ENCODE measurements at regions not wholly inside any gene's neighbourhood (a gene's known extent, or its start where the extent isn't known, plus 50 kb on each side); places are given as distances from the start of the nearest gene placed in this dataset.
"Not testable (repeated sequence)": the region's sequence is repeated elsewhere in the genome, so short reads cannot be mapped to it uniquely, and the experiment has no call there.

DNA sequence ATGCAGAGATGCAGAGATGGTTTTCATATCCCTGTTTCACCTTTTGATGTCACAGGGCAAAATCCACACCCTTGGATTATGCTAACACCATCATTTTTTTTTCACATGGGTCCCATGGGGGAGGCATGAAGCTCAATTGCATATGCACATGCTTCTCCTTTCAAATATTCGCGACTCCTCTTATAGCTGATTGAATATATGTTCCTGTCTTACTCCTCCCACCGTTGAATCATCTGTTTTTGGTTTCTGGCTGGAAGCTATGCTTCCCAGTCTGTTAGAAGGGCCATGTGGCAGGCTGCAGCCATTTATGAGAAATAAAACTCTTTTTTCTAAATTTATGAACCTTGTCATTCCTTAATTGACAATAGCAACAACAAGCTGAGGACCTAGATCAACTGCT, 877.9 kb upstream of the CDH18 start:
- not testable (repeated sequence) for H3K79me2 ChIP-seq (ENCODE audit: control insufficient read depth, insufficient read depth, low read length); H3K4me1 ChIP-seq (ENCODE audit: control insufficient read depth, low read depth, low read length); H2BK15ac ChIP-seq (replicated peaks; ENCODE audit: low read depth); DNase-seq; H3K36me3 ChIP-seq (ENCODE audit: control insufficient read depth, insufficient read depth, low read length); H2AK5ac ChIP-seq (ENCODE audit: low read length); H4K5ac ChIP-seq (ENCODE audit: low read length); H3K23ac ChIP-seq (ENCODE audit: low read length); H3K4ac ChIP-seq (ENCODE audit: low read depth, low read length); H2BK120ac ChIP-seq (ENCODE audit: low read depth, low read length); H3K79me1 ChIP-seq (ENCODE audit: low read length); H3K56ac ChIP-seq (ENCODE audit: low read length); H3K27ac ChIP-seq (ENCODE audit: low read depth, low read length); H3K9ac ChIP-seq (ENCODE audit: low read length); H3K4me2 ChIP-seq (ENCODE audit: low read length); H3K4me3 ChIP-seq (ENCODE audit: low read length); H3K27me3 ChIP-seq (ENCODE audit: insufficient read depth, low read length, poor library complexity); H2BK5ac ChIP-seq (ENCODE audit: low read length); H3K18ac ChIP-seq (ENCODE audit: low read length); H4K8ac ChIP-seq (ENCODE audit: low read depth, low read length)
- no CpG with 5 or more reads among the region's 3 CpGs for WGBS (ENCODE audit: extremely low coverage, insufficient coverage, low lambda C conversion rate)

GRCh38 chr5:20833081-20833627, 845.2 kb upstream of the CDH18 start:
- Histone ChIP-seq H3K56ac (ENCODE audit: low read length) (no peak overlapping the region), H4K8ac (ENCODE audit: low read depth, low read length) (no peak overlapping the region), H3K4me2 (ENCODE audit: low read length) (no peak overlapping the region), H3K4me3 (ENCODE audit: low read length) (no peak overlapping the region), H3K9ac (ENCODE audit: low read length) (no peak overlapping the region), H2AK5ac (ENCODE audit: low read length) (no peak overlapping the region), H3K79me1 (ENCODE audit: low read length) (no peaks in the 10 kb centered on the region), H3K79me2 (ENCODE audit: control insufficient read depth, insufficient read depth, low read length) (no peaks in the 10 kb centered on the region), H3K4ac (ENCODE audit: low read depth, low read length) (no peak overlapping the region), H2BK15ac (replicated peaks; ENCODE audit: low read depth) (no peak overlapping the region), H3K23ac (ENCODE audit: low read length) (no peak overlapping the region), H3K27me3 (ENCODE audit: insufficient read depth, low read length, poor library complexity) (no peaks in the 10 kb centered on the region), H3K36me3 (ENCODE audit: control insufficient read depth, insufficient read depth, low read length) (no peaks in the 10 kb centered on the region), H3K27ac (ENCODE audit: low read depth, low read length) (no peak overlapping the region), H3K4me1 (ENCODE audit: control insufficient read depth, low read depth, low read length) (no peaks in the 10 kb centered on the region), H3K18ac (ENCODE audit: low read length) (no peak overlapping the region), H2BK5ac (ENCODE audit: low read length) (no peak overlapping the region), H2BK120ac (ENCODE audit: low read depth, low read length) (no peak overlapping the region), H4K5ac (ENCODE audit: low read length) (no peak overlapping the region)
- DNase-seq: peak; percentile 6
- no CpG with 5 or more reads among the region's 4 CpGs for WGBS (ENCODE audit: extremely low coverage, insufficient coverage, low lambda C conversion rate)

DNA sequence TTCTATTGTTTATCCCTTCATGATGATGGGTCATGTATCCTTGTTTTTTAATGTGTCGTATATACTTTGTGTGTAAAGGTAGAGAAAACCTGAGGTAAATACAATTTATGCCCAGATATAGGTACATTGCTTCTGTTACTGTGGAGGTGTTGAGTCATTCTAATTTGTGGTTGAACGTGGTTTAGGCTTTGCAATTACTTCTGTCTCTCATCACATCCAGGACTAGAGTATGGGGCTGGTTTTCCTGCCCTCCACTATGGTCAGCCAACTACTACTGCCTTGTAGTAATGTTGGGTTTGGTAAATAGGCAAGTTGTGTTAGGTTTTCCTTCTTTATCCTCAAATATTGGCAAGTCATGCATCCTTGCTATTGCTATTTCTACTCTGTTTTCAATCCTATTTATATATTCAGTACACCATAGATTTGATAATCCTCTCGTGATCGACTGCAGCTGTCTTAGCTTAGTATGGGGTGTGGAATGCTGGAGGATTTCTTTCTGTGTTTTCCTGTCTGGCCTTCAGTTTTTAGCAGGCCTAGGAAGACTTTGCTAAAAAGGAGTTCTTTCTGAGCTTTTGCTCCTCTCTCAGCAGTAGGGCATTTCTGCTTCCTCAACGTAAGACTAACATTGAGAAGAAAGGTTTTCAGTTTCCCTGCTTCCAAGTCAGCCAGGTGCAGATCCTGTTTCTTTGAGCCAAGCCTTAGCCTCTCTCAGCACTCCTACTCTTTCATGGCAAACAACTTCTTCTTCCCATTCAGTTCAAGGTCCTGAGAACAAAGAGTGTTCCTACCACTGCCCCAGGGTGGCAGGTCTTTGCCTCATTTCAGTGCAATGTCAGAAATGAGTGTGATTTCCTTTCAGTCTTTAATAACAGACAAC, 844.4 kb upstream of the CDH18 start:
- Histone ChIP-seq H3K36me3 (ENCODE audit: control insufficient read depth, insufficient read depth, low read length) (no peaks in the 10 kb centered on the region), H3K4ac (ENCODE audit: low read depth, low read length) (no peak overlapping the region), H4K5ac (ENCODE audit: low read length) (no peak overlapping the region), H2BK15ac (replicated peaks; ENCODE audit: low read depth) (no peak overlapping the region), H3K27ac (ENCODE audit: low read depth, low read length) (no peak overlapping the region), H3K18ac (ENCODE audit: low read length) (no peak overlapping the region), H3K4me3 (ENCODE audit: low read length) (no peak overlapping the region), H4K8ac (ENCODE audit: low read depth, low read length) (no peak overlapping the region), H3K9ac (ENCODE audit: low read length) (no peak overlapping the region), H2AK5ac (ENCODE audit: low read length) (no peak overlapping the region), H3K23ac (ENCODE audit: low read length) (no peak overlapping the region), H3K79me1 (ENCODE audit: low read length) (no peaks in the 10 kb centered on the region), H3K4me1 (ENCODE audit: control insufficient read depth, low read depth, low read length) (no peaks in the 10 kb centered on the region), H2BK5ac (ENCODE audit: low read length) (no peak overlapping the region), H3K4me2 (ENCODE audit: low read length) (no peak overlapping the region), H3K56ac (ENCODE audit: low read length) (no peak overlapping the region), H3K79me2 (ENCODE audit: control insufficient read depth, insufficient read depth, low read length) (no peaks in the 10 kb centered on the region), H3K27me3 (ENCODE audit: insufficient read depth, low read length, poor library complexity) (no peaks in the 10 kb centered on the region), H2BK120ac (ENCODE audit: low read depth, low read length) (no peak overlapping the region)
- no peak for DNase-seq
- WGBS (ENCODE audit: extremely low coverage, insufficient coverage, low lambda C conversion rate): no CpG with 5 or more reads among the region's 5 CpGs

- WGBS (ENCODE audit: extremely low coverage, insufficient coverage, low lambda C conversion rate): no CpG with 5 or more reads among the region's 1 CpG
- H3K56ac ChIP-seq (ENCODE audit: low read length); H3K27ac ChIP-seq (ENCODE audit: low read depth, low read length); H3K23ac ChIP-seq (ENCODE audit: low read length); H3K4me2 ChIP-seq (ENCODE audit: low read length); DNase-seq; H3K4me3 ChIP-seq (ENCODE audit: low read length); H3K9ac ChIP-seq (ENCODE audit: low read length); H4K8ac ChIP-seq (ENCODE audit: low read depth, low read length); H3K79me2 ChIP-seq (ENCODE audit: control insufficient read depth, insufficient read depth, low read length); H4K5ac ChIP-seq (ENCODE audit: low read length); H3K79me1 ChIP-seq (ENCODE audit: low read length); H3K36me3 ChIP-seq (ENCODE audit: control insufficient read depth, insufficient read depth, low read length); H2BK120ac ChIP-seq (ENCODE audit: low read depth, low read length); H2AK5ac ChIP-seq (ENCODE audit: low read length); H2BK5ac ChIP-seq (ENCODE audit: low read length); H3K27me3 ChIP-seq (ENCODE audit: insufficient read depth, low read length, poor library complexity); H2BK15ac ChIP-seq (replicated peaks; ENCODE audit: low read depth); H3K18ac ChIP-seq (ENCODE audit: low read length); H3K4me1 ChIP-seq (ENCODE audit: control insufficient read depth, low read depth, low read length); H3K4ac ChIP-seq (ENCODE audit: low read depth, low read length): not testable (repeated sequence)
Measured at GRCh38 chr5:20825951-20826350, 838.0 kb upstream of the CDH18 start.

- H2BK120ac ChIP-seq (ENCODE audit: low read depth, low read length); H2BK5ac ChIP-seq (ENCODE audit: low read length): not testable (repeated sequence)
- WGBS (ENCODE audit: extremely low coverage, insufficient coverage, low lambda C conversion rate): no CpG with 5 or more reads among the region's 1 CpG
Measured at GRCh38 chr5:20797216-20797615, 809.2 kb upstream of the CDH18 start.

More at GRCh38 chr5:20797216-20797615, 809.2 kb upstream of the CDH18 start:
- H3K79me2 ChIP-seq (ENCODE audit: control insufficient read depth, insufficient read depth, low read length); H3K9ac ChIP-seq (ENCODE audit: low read length); H3K36me3 ChIP-seq (ENCODE audit: control insufficient read depth, insufficient read depth, low read length); H4K8ac ChIP-seq (ENCODE audit: low read depth, low read length); H3K56ac ChIP-seq (ENCODE audit: low read length); H3K4me1 ChIP-seq (ENCODE audit: control insufficient read depth, low read depth, low read length); H2AK5ac ChIP-seq (ENCODE audit: low read length); H3K23ac ChIP-seq (ENCODE audit: low read length); H3K27ac ChIP-seq (ENCODE audit: low read depth, low read length); H4K5ac ChIP-seq (ENCODE audit: low read length); H2BK15ac ChIP-seq (replicated peaks; ENCODE audit: low read depth); H3K4me3 ChIP-seq (ENCODE audit: low read length); H3K18ac ChIP-seq (ENCODE audit: low read length); H3K79me1 ChIP-seq (ENCODE audit: low read length); H3K4ac ChIP-seq (ENCODE audit: low read depth, low read length); H3K4me2 ChIP-seq (ENCODE audit: low read length); H3K27me3 ChIP-seq (ENCODE audit: insufficient read depth, low read length, poor library complexity); DNase-seq: not testable (repeated sequence)

Data from mesendoderm (in vitro differentiated cells).